Common myeloid progenitor, CD34-positive (primary cell): ENCODE measurements at regions not wholly inside any gene's neighbourhood (a gene's known extent, or its start where the extent isn't known, plus 50 kb on each side); places are given as distances from the start of the nearest gene placed in this dataset.

Source experiments
- CTCF ChIA-PET: fragments of 350-600 bp; sonication (Branson Sonifier 250); formaldehyde crosslinking; loops from one replicate; lab custom pipeline; 2021; ENCODE audit warnings: antibody characterized with exemption; lab: Charles Lee
- POLR2A ChIA-PET: fragments of 350-600 bp; sonication (Branson Sonifier 250); formaldehyde crosslinking; loops from one replicate; lab custom pipeline; 2021; ENCODE audit warnings: antibody characterized with exemption; lab: Charles Lee
- DNase-seq, 3 donors: peaks; one replicate each; pipeline versions ENCODE4 v3.0.0 to v3.0.0-alpha.2; 2013
- H3K27ac ChIP-seq, 2 experiments: 1 replicate in 1 of 2; 2 replicates in 1 of 2; pipeline ENCODE4 v1.7.0; 2013; ENCODE audit warnings: inconsistent platforms in 2 of 2, low read length in 2 of 2, mild to moderate bottlenecking in 2 of 2, low read depth in 1 of 2, moderate library complexity in 1 of 2; ENCODE audit not compliant: severe bottlenecking in 2 of 2, insufficient read depth in 1 of 2, poor library complexity in 1 of 2
- H3K27me3 ChIP-seq, 5 experiments: replicated peaks in 2 of 5; 1 replicate in 3 of 5; 2 replicates in 2 of 5; pipeline versions ENCODE4 v1.6.1 to v1.7.0; 2013; ENCODE audit warnings: low read length in 4 of 5, mild to moderate bottlenecking in 2 of 5, moderate library complexity in 2 of 5, inconsistent platforms in 1 of 5; ENCODE audit not compliant: insufficient read depth in 5 of 5, control insufficient read depth in 4 of 5
- H3K36me3 ChIP-seq, 4 experiments: 1 replicate in 2 of 4; 2 replicates in 2 of 4; pipeline versions ENCODE4 v1.6.1 to v1.7.0; 2013; ENCODE audit warnings: low read length in 3 of 4, control low read depth in 1 of 4, mild to moderate bottlenecking in 1 of 4; ENCODE audit not compliant: control insufficient read depth in 4 of 4, insufficient read depth in 4 of 4
- H3K4me1 ChIP-seq, 4 experiments: 1 replicate in 3 of 4; 2 replicates in 1 of 4; pipeline versions ENCODE4 v1.6.1 to v1.7.1; 2013; ENCODE audit warnings: low read length in 3 of 4, mild to moderate bottlenecking in 3 of 4, control low read depth in 1 of 4, inconsistent platforms in 1 of 4, moderate library complexity in 1 of 4; ENCODE audit not compliant: control insufficient read depth in 4 of 4, insufficient read depth in 4 of 4; ENCODE audit errors: control extremely low read depth in 1 of 4
- H3K4me3 ChIP-seq, 7 experiments: 1 replicate in 4 of 7; 2 replicates in 3 of 7; pipeline versions ENCODE4 v1.5.1 to v1.7.0; 2013; ENCODE audit warnings: mild to moderate bottlenecking in 7 of 7, low read length in 6 of 7, moderate library complexity in 6 of 7, inconsistent platforms in 2 of 7, low read depth in 2 of 7, control low read depth in 1 of 7; ENCODE audit not compliant: insufficient read depth in 4 of 7, control insufficient read depth in 1 of 7; ENCODE audit errors: extremely low read depth in 1 of 7
- H3K9me3 ChIP-seq, 5 experiments: 1 replicate in 4 of 5; 2 replicates in 1 of 5; pipeline versions ENCODE4 v1.6.1 to v1.7.1; 2013; ENCODE audit warnings: low read length in 4 of 5, mild to moderate bottlenecking in 2 of 5, inconsistent platforms in 1 of 5, low read depth in 1 of 5, moderate library complexity in 1 of 5; ENCODE audit not compliant: control insufficient read depth in 4 of 5, insufficient read depth in 2 of 5; ENCODE audit errors: control extremely low read depth in 1 of 5
- WGBS: methylation state at CpG from one replicate; pipeline ENCODE4 v1.1.5; 2013; ENCODE audit not compliant: insufficient coverage; 5-methylcytosine and 5-hydroxymethylcytosine counted together

DNA sequence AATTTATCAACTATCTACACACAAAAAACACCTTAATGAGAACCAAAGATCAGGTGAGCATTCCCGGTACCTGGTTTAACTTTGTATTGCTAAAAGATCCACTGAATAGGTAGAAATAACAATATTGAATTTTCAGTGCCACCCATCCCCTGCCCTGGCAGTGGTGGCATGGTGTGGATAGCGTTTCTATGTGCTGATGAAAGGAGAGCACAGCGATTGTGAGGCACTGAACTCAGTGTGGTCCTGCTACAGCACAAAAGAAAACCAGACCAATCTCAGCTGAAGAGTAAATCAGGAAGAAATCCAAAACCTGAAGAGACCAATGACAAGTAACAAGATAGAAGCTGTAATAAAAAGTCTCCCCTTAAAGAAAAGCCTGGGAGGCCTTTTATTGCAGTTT is 984.6 kb upstream of the AGA start:
- Histone ChIP-seq H3K4me1 (no peaks in the 10 kb centered on the region), H3K27ac (no peak overlapping the region), H3K9me3 (peaks cover 0 to 3% (median 0%) of the 10 kb centered on the region in 5 experiments), H3K36me3 (no peaks in the 10 kb centered on the region), H3K27me3 (no peaks in the 10 kb centered on the region), H3K4me3 (no peak overlapping the region)
- POLR2A ChIA-PET: interaction anchor here (0.6 kb wide), 1 partner anchor 27 kb away, joined by 9 read pairs; no protein-coding TSS in a partner anchor
- CTCF ChIA-PET: no interaction called here
- WGBS: 100% methylated on average over 1 of the region's 3 CpGs
- DNase-seq: no peak

DNA sequence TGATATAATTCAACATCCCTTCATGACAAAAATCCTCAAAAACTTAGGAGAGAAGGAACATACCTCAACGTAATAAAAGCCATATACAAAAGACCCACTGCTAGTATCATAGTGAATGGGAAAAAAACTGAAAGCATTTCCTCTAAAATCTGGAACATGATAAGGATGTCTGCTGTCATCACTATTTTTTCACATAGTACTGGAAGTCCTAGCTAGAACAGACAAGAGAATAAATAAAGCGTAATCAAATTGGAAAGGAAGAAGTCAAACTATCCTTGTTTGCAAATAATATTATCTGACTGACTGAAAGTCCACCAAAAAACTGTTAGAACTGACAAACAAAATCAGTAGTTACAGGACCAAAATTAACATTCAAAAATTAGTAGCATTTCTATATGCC is 985.4 kb upstream of the AGA start:
- H3K36me3 ChIP-seq: no peaks in the 10 kb centered on the region
- POLR2A ChIA-PET: no interaction called here
- WGBS: 100% methylated on average over 1 of the region's 2 CpGs
- H3K27ac ChIP-seq: no peak overlapping the region
- CTCF ChIA-PET: no interaction called here
- no peaks in the 10 kb centered on the region for H3K27me3 ChIP-seq
- H3K4me1 ChIP-seq: no peaks in the 10 kb centered on the region
- H3K4me3 ChIP-seq: no peak overlapping the region
- no peak for DNase-seq
- H3K9me3 ChIP-seq: peaks cover 0 to 2% (median 0%) of the 10 kb centered on the region in 5 experiments

DNA sequence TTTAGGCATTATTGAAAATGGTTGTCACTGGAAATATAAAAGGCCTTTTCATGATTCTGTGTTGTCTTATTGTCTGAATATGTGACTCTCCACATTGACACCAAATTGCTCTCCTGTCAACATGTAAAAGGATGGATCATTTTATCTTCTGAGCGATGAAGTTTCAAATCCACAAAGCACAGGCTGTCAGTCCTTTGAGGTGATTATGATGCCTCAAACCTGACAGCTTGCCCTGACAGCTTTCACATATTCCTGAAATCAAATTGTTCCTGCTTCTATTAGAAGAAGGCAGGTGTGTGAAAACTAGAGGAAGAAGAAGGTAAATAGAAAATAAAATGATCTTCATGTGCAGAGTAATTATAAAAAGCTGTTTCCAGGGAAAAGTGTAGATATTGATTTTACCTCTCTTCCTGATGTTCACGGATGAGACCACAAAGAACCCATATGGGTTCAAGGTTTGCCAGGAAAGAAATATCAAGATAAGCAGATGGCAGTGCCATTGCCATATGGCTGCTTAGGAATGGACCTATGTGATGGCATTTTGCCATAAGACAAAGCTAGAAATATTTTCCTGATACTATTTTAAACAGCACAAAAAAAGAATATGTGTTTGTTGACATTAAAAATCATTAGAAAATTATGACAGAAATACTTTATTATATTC is 1006.3 kb upstream of the AGA start:
- Histone ChIP-seq H3K9me3 (no peaks in the 10 kb centered on the region), H3K4me3 (no peak overlapping the region), H3K36me3 (no peaks in the 10 kb centered on the region), H3K27me3 (no peaks in the 10 kb centered on the region), H3K4me1 (no peaks in the 10 kb centered on the region), H3K27ac (no peak overlapping the region)
- 100% methylated on average over 1 of the region's 2 CpGs for WGBS
- CTCF ChIA-PET: no interaction called here
- POLR2A ChIA-PET: no interaction called here
- no peak for DNase-seq

DNA sequence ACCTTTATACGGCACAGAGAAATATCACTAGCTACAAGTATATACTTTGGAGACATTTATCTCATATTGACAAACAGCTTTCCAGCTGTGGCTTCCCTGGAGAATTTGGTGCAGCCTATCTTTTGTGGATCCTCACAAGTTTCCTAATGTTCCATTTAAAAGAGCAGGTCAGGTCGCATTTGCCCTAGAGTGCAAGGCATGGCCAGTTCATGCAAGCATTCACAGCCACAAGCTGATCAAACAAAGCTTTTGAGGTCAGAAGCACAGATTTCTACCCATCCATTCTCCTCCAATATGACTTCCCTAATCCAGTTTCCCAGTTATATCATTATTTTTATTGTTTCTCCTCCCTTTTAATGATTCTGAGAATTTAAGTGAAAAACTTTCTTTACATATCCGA is 1008.4 kb upstream of the AGA start:
- Histone ChIP-seq H3K4me3 (no peak overlapping the region), H3K27me3 (no peaks in the 10 kb centered on the region), H3K9me3 (no peaks in the 10 kb centered on the region), H3K27ac (no peak overlapping the region), H3K36me3 (no peaks in the 10 kb centered on the region), H3K4me1 (no peaks in the 10 kb centered on the region)
- POLR2A ChIA-PET: no interaction called here
- WGBS: 100% methylated on average over 1 of the region's 3 CpGs
- DNase-seq: no peak
- CTCF ChIA-PET: no interaction called here

DNA sequence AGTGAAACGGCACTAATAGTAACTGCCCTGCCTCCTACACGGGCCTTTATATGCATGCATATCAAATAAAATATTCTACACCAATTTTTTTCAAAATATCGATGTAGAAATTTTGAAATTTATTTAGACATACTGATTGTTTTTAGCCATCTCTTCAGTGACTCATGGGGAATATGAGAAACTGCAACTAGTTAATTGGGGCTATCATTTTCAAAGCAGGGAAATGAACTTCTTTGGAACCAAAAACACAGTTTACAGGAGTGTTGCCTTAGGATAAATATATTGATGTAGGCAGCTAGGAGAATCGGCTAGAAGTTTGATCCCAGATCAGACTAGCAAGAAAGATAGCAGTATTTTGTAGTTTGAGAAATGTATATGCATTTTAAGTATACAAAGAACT is 1010.8 kb upstream of the AGA start:
- no peak overlapping the region for H3K4me3 ChIP-seq
- no peaks in the 10 kb centered on the region for H3K9me3 ChIP-seq
- CTCF ChIA-PET: no interaction called here
- no peak overlapping the region for H3K27ac ChIP-seq
- H3K4me1 ChIP-seq: no peaks in the 10 kb centered on the region
- DNase-seq: no peak
- POLR2A ChIA-PET: no interaction called here
- WGBS: no CpG with 5 or more reads among the region's 4 CpGs
- H3K27me3 ChIP-seq: no peaks in the 10 kb centered on the region
- H3K36me3 ChIP-seq: no peaks in the 10 kb centered on the region

DNA sequence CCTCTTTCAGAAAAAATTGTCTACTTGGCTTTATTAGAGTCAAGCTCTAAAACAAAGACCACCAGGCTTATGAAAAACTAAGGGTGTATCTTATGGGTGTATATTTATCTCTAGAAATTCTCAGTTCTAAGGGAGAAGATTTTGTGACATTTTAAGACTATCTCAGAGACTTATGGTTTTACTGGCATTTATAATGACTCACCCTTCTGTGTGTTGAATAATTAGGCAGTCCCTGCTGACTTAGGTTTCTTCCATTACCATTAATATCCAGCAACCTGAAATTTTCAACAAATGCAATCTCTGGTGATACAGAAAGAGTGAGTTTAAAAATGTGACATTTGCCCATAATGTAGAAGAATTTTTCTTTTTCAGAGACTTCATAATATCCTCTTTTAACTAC is 1015.0 kb upstream of the AGA start:
- H3K36me3 ChIP-seq: no peaks in the 10 kb centered on the region
- no peak for DNase-seq
- H3K4me1 ChIP-seq: no peaks in the 10 kb centered on the region
- no peaks in the 10 kb centered on the region for H3K27me3 ChIP-seq
- H3K9me3 ChIP-seq: no peaks in the 10 kb centered on the region
- no peak overlapping the region for H3K27ac ChIP-seq
- no peak overlapping the region for H3K4me3 ChIP-seq
- ChIA-PET POLR2A (interaction anchor here (0.6 kb wide), 1 partner anchor 57 kb away, joined by 3 read pairs; no protein-coding TSS in a partner anchor), CTCF (no interaction called here)

DNA sequence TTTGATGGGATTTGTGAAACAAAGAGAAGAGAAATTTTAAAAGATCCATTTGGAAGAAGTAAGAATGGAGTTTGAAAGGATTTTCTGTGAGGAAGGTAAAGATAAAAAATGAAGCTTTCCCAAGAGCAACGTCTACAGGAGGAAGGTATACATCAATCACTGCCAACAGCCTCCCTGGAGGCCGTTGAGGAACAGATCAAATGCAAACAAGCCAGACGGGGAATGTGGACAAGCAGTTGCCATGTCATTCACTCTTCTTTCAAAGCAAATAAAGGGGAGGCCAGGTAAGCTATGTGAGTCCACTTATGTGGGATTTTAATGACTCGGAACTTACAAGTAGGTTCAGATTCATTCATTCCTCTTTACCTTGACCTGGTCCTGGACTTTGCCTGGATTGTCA is 1020.5 kb upstream of the AGA start:
- ChIA-PET CTCF (no interaction called here), POLR2A (no interaction called here)
- H3K4me1 ChIP-seq: no peaks in the 10 kb centered on the region
- H3K27ac ChIP-seq: no peak overlapping the region
- H3K27me3 ChIP-seq: no peaks in the 10 kb centered on the region
- DNase-seq: no peak
- no peaks in the 10 kb centered on the region for H3K36me3 ChIP-seq
- no peaks in the 10 kb centered on the region for H3K9me3 ChIP-seq
- WGBS: 42% methylated on average over 4 of the region's 4 CpGs
- no peak overlapping the region for H3K4me3 ChIP-seq
